ENCODE measurements at regions not wholly inside any gene's neighbourhood (a gene's known extent, or its start where the extent isn't known, plus 50 kb on each side); places are given as distances from the start of the nearest gene placed in this dataset.

DNA sequence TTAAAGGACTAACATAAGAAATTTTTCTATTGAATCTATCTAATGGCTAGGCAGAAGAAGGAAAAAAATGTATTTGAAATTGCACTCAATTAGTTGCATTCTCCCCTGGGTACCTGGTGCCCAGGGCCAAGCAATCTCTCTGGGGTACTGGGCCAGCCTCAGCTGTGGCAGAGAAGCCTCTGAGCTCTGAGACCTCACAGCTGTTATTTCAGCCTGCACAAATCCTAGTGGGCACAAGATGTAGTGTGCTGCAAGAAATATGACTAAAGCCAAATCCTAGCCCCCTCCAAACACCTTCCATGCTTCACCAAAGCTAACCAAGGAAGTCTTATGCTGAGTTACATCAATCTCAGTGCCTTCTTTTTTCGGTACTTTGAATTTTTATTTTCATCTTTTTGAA is 478.4 kb downstream of the STK39 start:
- TF ChIP-seq, protein P1, sequence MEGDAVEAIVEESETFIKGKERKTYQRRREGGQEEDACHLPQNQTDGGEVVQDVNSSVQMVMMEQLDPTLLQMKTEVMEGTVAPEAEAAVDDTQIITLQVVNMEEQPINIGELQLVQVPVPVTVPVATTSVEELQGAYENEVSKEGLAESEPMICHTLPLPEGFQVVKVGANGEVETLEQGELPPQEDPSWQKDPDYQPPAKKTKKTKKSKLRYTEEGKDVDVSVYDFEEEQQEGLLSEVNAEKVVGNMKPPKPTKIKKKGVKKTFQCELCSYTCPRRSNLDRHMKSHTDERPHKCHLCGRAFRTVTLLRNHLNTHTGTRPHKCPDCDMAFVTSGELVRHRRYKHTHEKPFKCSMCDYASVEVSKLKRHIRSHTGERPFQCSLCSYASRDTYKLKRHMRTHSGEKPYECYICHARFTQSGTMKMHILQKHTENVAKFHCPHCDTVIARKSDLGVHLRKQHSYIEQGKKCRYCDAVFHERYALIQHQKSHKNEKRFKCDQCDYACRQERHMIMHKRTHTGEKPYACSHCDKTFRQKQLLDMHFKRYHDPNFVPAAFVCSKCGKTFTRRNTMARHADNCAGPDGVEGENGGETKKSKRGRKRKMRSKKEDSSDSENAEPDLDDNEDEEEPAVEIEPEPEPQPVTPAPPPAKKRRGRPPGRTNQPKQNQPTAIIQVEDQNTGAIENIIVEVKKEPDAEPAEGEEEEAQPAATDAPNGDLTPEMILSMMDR (IDR thresholded peaks at IDR 0.05), result no peak
- TF ChIP-seq EZH2 (IDR thresholded peaks at IDR 0.05; ENCODE audit: borderline replicate concordance, insufficient read depth, low read depth, low read length, poor library complexity, severe bottlenecking), result no peak
